HEK293 (cell line): ENCODE measurements at regions not wholly inside any gene's neighbourhood (a gene's known extent, or its start where the extent isn't known, plus 50 kb on each side); places are given as distances from the start of the nearest gene placed in this dataset.

Experiments
- CTCF ChIA-PET: fragments of 350-600 bp; formaldehyde crosslinking; extraction: SDS; loops from one replicate; lab custom pipeline; 2021; ENCODE audit warnings: antibody characterized with exemption; lab: Yijun Ruan, JAX
- POLR2A ChIA-PET: fragments of 300-600 bp; formaldehyde crosslinking; extraction: SDS; loops from one replicate; lab custom pipeline; 2020; ENCODE audit warnings: antibody characterized with exemption, inconsistent platforms; lab: Yijun Ruan, JAX
- H3K27ac ChIP-seq: fragments of 200-500 bp; sonication (Bioruptor generic); 2 replicates; pipeline ENCODE4 v1.5.1; 2014; ENCODE audit warnings: low read depth, low read length, control low read depth, inconsistent platforms; ENCODE audit errors: extremely low read depth
- H3K36me3 ChIP-seq, 2 experiments: fragments of 200-500 bp in 1 of 2; sonication (Bioruptor generic) in 1 of 2; 1 replicate in 1 of 2; 2 replicates in 1 of 2; pipeline ENCODE4 v1.5.1; 2014 to 2017; ENCODE audit warnings: inconsistent platforms in 2 of 2, low read length in 2 of 2; ENCODE audit not compliant: control insufficient read depth in 2 of 2, insufficient read depth in 1 of 2
- H3K4me1 ChIP-seq: fragments of 200-500 bp; sonication (Bioruptor generic); 2 replicates; pipeline ENCODE4 v1.5.1; 2014; ENCODE audit warnings: mild to moderate bottlenecking, low read length, inconsistent platforms; ENCODE audit not compliant: control insufficient read depth, insufficient read depth
- H3K4me3 ChIP-seq: 2 replicates; pipeline ENCODE4 v1.5.1; 2011; ENCODE audit warnings: low read depth, mild to moderate bottlenecking, control low read depth, low read length, moderate library complexity
- H3K9me3 ChIP-seq: fragments of 200-500 bp; sonication (Bioruptor generic); 2 replicates; pipeline ENCODE4 v1.5.1; 2014; ENCODE audit warnings: low read depth, low read length, inconsistent platforms; ENCODE audit not compliant: control insufficient read depth, insufficient read depth
- ATF2 ChIP-seq: fragments of 450-650 bp; formaldehyde crosslinking; IDR thresholded peaks from 2 replicates; pipeline ENCODE4 v1.5.1; 2016; ENCODE audit warnings: missing biosample characterization, missing genetic modification characterization, low read depth
- CTCF ChIP-seq: fragments of 450-650 bp; formaldehyde crosslinking; IDR thresholded peaks from 2 replicates; pipeline ENCODE4 v1.5.1; 2016; ENCODE audit warnings: missing biosample characterization, missing genetic modification characterization
- MYNN ChIP-seq: fragments of 450-650 bp; formaldehyde crosslinking; IDR thresholded peaks from 2 replicates; pipeline ENCODE4 v1.5.1; 2016; ENCODE audit warnings: missing biosample characterization, missing genetic modification characterization, borderline replicate concordance
- PATZ1 ChIP-seq: fragments of 450-650 bp; formaldehyde crosslinking; IDR thresholded peaks from 2 replicates; pipeline ENCODE4 v1.5.1; 2016; ENCODE audit warnings: missing biosample characterization, missing genetic modification characterization
- ZBTB21 ChIP-seq: fragments of 450-650 bp; formaldehyde crosslinking; IDR thresholded peaks from 2 replicates; pipeline ENCODE4 v1.5.1; 2017; ENCODE audit warnings: missing biosample characterization, missing genetic modification characterization
- ZBTB26 ChIP-seq: fragments of 450-650 bp; formaldehyde crosslinking; optimal IDR thresholded peaks from 2 replicates; pipeline ENCODE3; 2016; ENCODE audit warnings: missing biosample characterization, mild to moderate bottlenecking, missing genetic modification characterization
- ZBTB48 ChIP-seq: fragments of 450-650 bp; formaldehyde crosslinking; IDR thresholded peaks from 2 replicates; pipeline ENCODE4 v1.5.1; 2016; ENCODE audit warnings: missing biosample characterization, missing genetic modification characterization
- ZNF169 ChIP-seq: fragments of 450-650 bp; formaldehyde crosslinking; IDR thresholded peaks from 2 replicates; pipeline ENCODE4 v1.5.1; 2016; ENCODE audit warnings: missing biosample characterization, missing genetic modification characterization
- ZNF175 ChIP-seq: fragments of 450-650 bp; formaldehyde crosslinking; IDR thresholded peaks from 2 replicates; pipeline ENCODE4 v1.5.1; 2016; ENCODE audit warnings: missing biosample characterization, missing genetic modification characterization
- ZNF19 ChIP-seq: fragments of 450-650 bp; formaldehyde crosslinking; IDR thresholded peaks from 2 replicates; pipeline ENCODE4; 2016; ENCODE audit warnings: missing biosample characterization, missing genetic modification characterization, low read depth
- ZNF223 ChIP-seq: fragments of 450-650 bp; formaldehyde crosslinking; IDR thresholded peaks from 2 replicates; pipeline ENCODE4 v1.5.1; 2016; ENCODE audit warnings: missing biosample characterization, missing genetic modification characterization
- ZNF335 ChIP-seq: fragments of 450-650 bp; formaldehyde crosslinking; conservative IDR thresholded peaks from 2 replicates; pipeline ENCODE4 v1.5.1; 2016; ENCODE audit warnings: missing biosample characterization, missing genetic modification characterization
- ZNF394 ChIP-seq: fragments of 450-650 bp; formaldehyde crosslinking; IDR thresholded peaks from 2 replicates; pipeline ENCODE4 v1.5.1; 2016; ENCODE audit warnings: missing biosample characterization, missing genetic modification characterization, mild to moderate bottlenecking, moderate library complexity, borderline replicate concordance
- ZNF48 ChIP-seq: fragments of 450-650 bp; formaldehyde crosslinking; IDR thresholded peaks from 2 replicates; pipeline ENCODE4 v1.5.1; 2016; ENCODE audit warnings: missing biosample characterization, missing genetic modification characterization
- ZNF580 ChIP-seq: fragments of 450-650 bp; formaldehyde crosslinking; IDR thresholded peaks from 2 replicates; pipeline ENCODE4 v1.5.1; 2016; ENCODE audit warnings: missing biosample characterization, missing genetic modification characterization
- ZNF600 ChIP-seq: fragments of 450-650 bp; formaldehyde crosslinking; IDR thresholded peaks from 2 replicates; pipeline ENCODE4 v1.5.1; 2016; ENCODE audit warnings: missing biosample characterization, missing genetic modification characterization
- ZNF624 ChIP-seq: fragments of 450-650 bp; formaldehyde crosslinking; IDR thresholded peaks from 2 replicates; pipeline ENCODE4 v1.5.1; 2017; ENCODE audit warnings: missing biosample characterization, missing genetic modification characterization
- ZNF645 ChIP-seq: fragments of 450-650 bp; formaldehyde crosslinking; IDR thresholded peaks from 2 replicates; pipeline ENCODE4; 2016; ENCODE audit warnings: missing biosample characterization, missing genetic modification characterization
- ZNF660 ChIP-seq: fragments of 450-650 bp; IDR thresholded peaks from 2 replicates; pipeline ENCODE4 v1.5.1; 2018; ENCODE audit warnings: missing biosample characterization, mild to moderate bottlenecking, missing genetic modification characterization
- ZSCAN16 ChIP-seq: fragments of 450-650 bp; formaldehyde crosslinking; IDR thresholded peaks from 2 replicates; pipeline ENCODE4 v1.5.1; 2016; ENCODE audit warnings: missing biosample characterization, missing genetic modification characterization

- peaks cover 7% of the 10 kb centered on the region for H3K4me1 ChIP-seq
- H3K4me3 ChIP-seq, result no peak overlapping the region
- H3K27ac ChIP-seq, result no peak overlapping the region
- TF ChIP-seq PATZ1 (tag by site-specific recombination) (no peak), ZSCAN16 (no peak), ATF2 (tag by site-specific recombination) (no peak), ZNF394 (tag by site-specific recombination) (no peak), ZNF48 (no peak), MYNN (tag by site-specific recombination) (no peak), ZBTB21 (tag by site-specific recombination) (no peak), ZNF19 (tag by site-specific recombination) (no peak), ZNF645 (tag by site-specific recombination) (no peak), ZBTB26 (tag by site-specific recombination) (no peak)
- no peaks in the 10 kb centered on the region for H3K9me3 ChIP-seq
- no peaks in the 10 kb centered on the region for H3K36me3 ChIP-seq
- ChIA-PET CTCF (interaction anchor here (0.6 to 0.7 kb wide), 3 partner anchors 17 to 31 kb away, joined by 3 to 5 read pairs (median 4); no protein-coding TSS in a partner anchor), POLR2A (interaction anchor here (0.7 kb wide), 1 partner anchor 45 kb away, joined by 3 read pairs; no protein-coding TSS in a partner anchor)
Measured at GRCh38 chr12:123089631-123090353, 61.1 kb downstream of the PITPNM2 start.

GRCh38 chr12:123089140-123089539 is 61.8 kb downstream of the PITPNM2 start:
- no peak overlapping the region for H3K4me3 ChIP-seq
- H3K27ac ChIP-seq, result no peak overlapping the region
- POLR2A ChIA-PET, result interaction anchor here (0.6 kb wide), 1 partner anchor 11 kb away, joined by 5 read pairs; no protein-coding TSS in a partner anchor
- peaks cover 1% of the 10 kb centered on the region; the same call in 1 of the 2 replicates for H3K4me1 ChIP-seq
- no peak for TF ChIP-seq ZNF660 (tag by site-specific recombination)
- TF ChIP-seq, all 188 proteins: peak for 0
- CTCF ChIA-PET, result interaction anchor here (0.6 kb wide), 1 partner anchor 133 kb away, joined by 3 read pairs; no protein-coding TSS in a partner anchor
- Histone ChIP-seq H3K36me3 (no peaks in the 10 kb centered on the region), H3K9me3 (no peaks in the 10 kb centered on the region)

GRCh38 chr12:123085730-123086487 is 65.0 kb downstream of the PITPNM2 start:
- no peak overlapping the region for H3K4me3 ChIP-seq
- no peaks in the 10 kb centered on the region for H3K4me1 ChIP-seq
- no peaks in the 10 kb centered on the region for H3K36me3 ChIP-seq
- no peaks in the 10 kb centered on the region for H3K9me3 ChIP-seq
- no peak overlapping the region for H3K27ac ChIP-seq
- ChIA-PET CTCF (no interaction called here), POLR2A (no interaction called here)
- TF ChIP-seq ZNF624 (tag by site-specific recombination), result no peak
- no peak for TF ChIP-seq ZNF175 (tag by site-specific recombination)
- no peak for TF ChIP-seq ZNF580
- TF ChIP-seq ZNF335 (tag by site-specific recombination), result 0 out of 2 replicates have a peak, but pooled peaks have one; percentile 8
- no peak for TF ChIP-seq ZNF169 (tag by site-specific recombination)
- TF ChIP-seq ZNF223 (tag by site-specific recombination), result no peak
- TF ChIP-seq ZBTB48 (tag by site-specific recombination), result peak; percentile 58
- TF ChIP-seq CTCF, result no peak
- TF ChIP-seq ZNF600 (tag by site-specific recombination), result peak; percentile 96
